Trophoblast cell (in vitro differentiated cells and primary cell): ENCODE measurements at regions not wholly inside any gene's neighbourhood (a gene's known extent, or its start where the extent isn't known, plus 50 kb on each side); places are given as distances from the start of the nearest gene placed in this dataset.

ENCODE experiments used
- DNase-seq, 2 donors: peaks; one replicate each; pipeline ENCODE4 v3.0.0-alpha.2; 2016
- H2AFZ ChIP-seq: 2 replicates; pipeline ENCODE4 v1.6.1; 2013; ENCODE audit warnings: low read length, moderate library complexity, mild to moderate bottlenecking; ENCODE audit not compliant: insufficient read depth, poor library complexity
- H2AK5ac ChIP-seq: 2 replicates; pipeline ENCODE4 v1.6.1; 2013; ENCODE audit warnings: mild to moderate bottlenecking, low read length
- H2BK120ac ChIP-seq: 2 replicates; pipeline ENCODE4 v1.6.1; 2013; ENCODE audit warnings: low read length, mild to moderate bottlenecking, moderate library complexity; ENCODE audit not compliant: insufficient read depth, poor library complexity
- H2BK12ac ChIP-seq: 2 replicates; pipeline ENCODE4 v1.6.1; 2013; ENCODE audit warnings: mild to moderate bottlenecking, low read length, moderate library complexity
- H2BK5ac ChIP-seq: 2 replicates; pipeline ENCODE4 v1.6.1; 2013; ENCODE audit warnings: low read length, low read depth, moderate library complexity, mild to moderate bottlenecking; ENCODE audit not compliant: poor library complexity
- H3K14ac ChIP-seq: 2 replicates; pipeline ENCODE4 v1.6.1; 2013; ENCODE audit warnings: mild to moderate bottlenecking, low read length
- H3K18ac ChIP-seq: 2 replicates; pipeline ENCODE4 v1.6.1; 2013; ENCODE audit warnings: mild to moderate bottlenecking, low read length
- H3K23ac ChIP-seq: 2 replicates; pipeline ENCODE4 v1.6.1; 2013; ENCODE audit warnings: low read length
- H3K27ac ChIP-seq: 2 replicates; pipeline ENCODE4 v1.5.1; 2013; ENCODE audit warnings: low read depth, mild to moderate bottlenecking, inconsistent platforms, low read length, moderate library complexity
- H3K27me3 ChIP-seq: 2 replicates; pipeline ENCODE4 v1.6.1; 2013; ENCODE audit warnings: inconsistent platforms, mild to moderate bottlenecking, low read length, moderate library complexity; ENCODE audit not compliant: insufficient read depth
- H3K36me3 ChIP-seq, 2 experiments: 1 replicate in 1 of 2; 2 replicates in 1 of 2; pipeline ENCODE4 v1.6.1; 2013; ENCODE audit warnings: low read length in 2 of 2, mild to moderate bottlenecking in 2 of 2, moderate library complexity in 1 of 2; ENCODE audit not compliant: insufficient read depth in 2 of 2, control insufficient read depth in 1 of 2
- H3K4ac ChIP-seq: 2 replicates; pipeline ENCODE4 v1.6.1; 2013; ENCODE audit warnings: low read depth, mild to moderate bottlenecking, low read length, moderate library complexity
- H3K4me1 ChIP-seq, 2 experiments: 1 replicate in 1 of 2; 2 replicates in 1 of 2; pipeline ENCODE4 v1.6.1; 2013; ENCODE audit warnings: low read length in 2 of 2, mild to moderate bottlenecking in 2 of 2, moderate library complexity in 1 of 2; ENCODE audit not compliant: insufficient read depth in 2 of 2, control insufficient read depth in 1 of 2
- H3K4me2 ChIP-seq: 2 replicates; pipeline ENCODE4 v1.6.1; 2013; ENCODE audit warnings: inconsistent platforms, mild to moderate bottlenecking, low read length, moderate library complexity
- H3K4me3 ChIP-seq: 2 replicates; pipeline ENCODE4 v1.5.1; 2013; ENCODE audit warnings: mild to moderate bottlenecking, low read depth, low read length, inconsistent platforms
- H3K79me1 ChIP-seq: one replicate; pipeline ENCODE4 v1.6.1; 2013; ENCODE audit warnings: low read length
- H3K79me2 ChIP-seq: 2 replicates; pipeline ENCODE4 v1.6.1; 2013; ENCODE audit warnings: low read length, mild to moderate bottlenecking; ENCODE audit not compliant: control insufficient read depth, insufficient read depth, poor library complexity
- H3K9ac ChIP-seq: 2 replicates; pipeline ENCODE4 v1.6.1; 2013; ENCODE audit warnings: mild to moderate bottlenecking, low read length
- H3K9me3 ChIP-seq: 2 replicates; pipeline ENCODE4 v1.6.1; 2013; ENCODE audit warnings: low read depth, mild to moderate bottlenecking, control low read depth, inconsistent platforms, low read length; ENCODE audit not compliant: insufficient read depth
- H4K12ac ChIP-seq: 2 replicates; pipeline ENCODE4 v1.6.1; 2013; ENCODE audit warnings: low read depth, mild to moderate bottlenecking, low read length, moderate library complexity
- H4K8ac ChIP-seq: 2 replicates; pipeline ENCODE4 v1.6.1; 2013; ENCODE audit warnings: low read depth, mild to moderate bottlenecking, low read length, moderate library complexity
- H4K91ac ChIP-seq: one replicate; pipeline ENCODE4 v1.6.1; 2013; ENCODE audit warnings: low read depth, mild to moderate bottlenecking, low read length, moderate library complexity
- WGBS: extraction: QIAGEN DNeasy Blood & Tissue Kit; methylation state at CpG from one replicate; pipeline ENCODE4 v1.1.7; 2013; ENCODE audit warnings: missing lambda C conversion rate; ENCODE audit not compliant: insufficient read length, insufficient coverage; ENCODE audit errors: extremely low coverage; 5-methylcytosine and 5-hydroxymethylcytosine counted together

DNA sequence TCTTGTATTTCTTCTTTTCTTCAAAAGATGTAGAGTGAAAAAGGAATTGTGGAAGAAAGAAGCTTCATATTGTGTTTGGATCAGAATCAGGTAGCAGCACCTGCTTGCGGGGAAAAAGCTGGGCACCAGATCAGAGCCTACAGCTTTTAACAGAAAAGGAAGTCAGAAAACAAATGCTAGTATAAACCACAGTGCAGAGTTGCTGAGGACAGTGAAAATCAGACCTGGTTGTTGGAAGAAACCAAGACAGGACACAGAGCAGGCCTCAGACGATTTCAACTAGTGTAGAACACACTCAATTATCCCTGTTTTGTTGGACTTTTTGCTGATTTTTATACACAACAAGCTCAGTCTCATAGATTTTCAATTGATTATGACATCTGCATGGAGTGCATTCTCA is 221.4 kb downstream of the PTN start:
- Histone ChIP-seq H3K4ac (no peak overlapping the region), H3K23ac (no peak overlapping the region), H2AFZ (no peak overlapping the region), H3K4me2 (no peak overlapping the region), H4K12ac (no peak overlapping the region), H3K27me3 (no peaks in the 10 kb centered on the region), H2AK5ac (no peak overlapping the region), H3K36me3 (no peaks in the 10 kb centered on the region), H3K79me1 (no peaks in the 10 kb centered on the region), H4K8ac (no peak overlapping the region), H3K79me2 (no peaks in the 10 kb centered on the region), H3K14ac (no peak overlapping the region), H3K18ac (no peak overlapping the region), H3K27ac (no peak overlapping the region), H2BK120ac (no peak overlapping the region), H3K9ac (no peak overlapping the region), H2BK5ac (peak overlapping the region; percentile 31), H3K9me3 (no peaks in the 10 kb centered on the region), H4K91ac (no peak overlapping the region), H3K4me1 (no peaks in the 10 kb centered on the region), H2BK12ac (no peak overlapping the region), H3K4me3 (no peak overlapping the region)
- no CpG with 5 or more reads among the region's 2 CpGs for WGBS
- DNase-seq: no peak

DNA sequence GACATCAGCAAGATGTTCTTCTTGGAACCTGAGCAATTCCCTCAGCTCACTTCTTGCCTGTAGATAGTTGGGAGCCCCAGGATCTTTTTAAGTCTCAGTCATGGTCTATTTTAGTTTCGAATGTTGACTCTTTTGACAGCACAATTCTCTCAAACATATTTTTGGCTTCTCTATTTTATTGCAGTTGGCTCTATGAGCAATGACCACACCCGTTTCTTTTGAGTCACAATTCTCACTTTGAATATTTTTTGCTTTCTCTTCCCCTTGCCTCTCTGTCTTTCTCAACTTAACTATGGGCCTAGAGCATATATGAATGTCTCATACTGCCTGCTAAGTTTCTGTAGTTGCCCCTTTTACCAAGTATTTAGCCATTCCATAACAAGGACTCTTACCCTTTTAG is 222.8 kb downstream of the PTN start:
- H3K4ac ChIP-seq: no peak overlapping the region
- no peaks in the 10 kb centered on the region for H3K9me3 ChIP-seq
- H2AFZ ChIP-seq: no peak overlapping the region
- no peak overlapping the region for H4K12ac ChIP-seq
- H3K9ac ChIP-seq: no peak overlapping the region
- H3K27me3 ChIP-seq: no peaks in the 10 kb centered on the region
- H3K36me3 ChIP-seq: no peaks in the 10 kb centered on the region
- H3K18ac ChIP-seq: no peak overlapping the region
- no CpG with 5 or more reads among the region's 2 CpGs for WGBS
- H3K79me2 ChIP-seq: no peaks in the 10 kb centered on the region
- H3K27ac ChIP-seq: no peak overlapping the region
- H2AK5ac ChIP-seq: no peak overlapping the region
- H3K4me2 ChIP-seq: no peak overlapping the region
- H3K4me3 ChIP-seq: no peak overlapping the region
- H4K8ac ChIP-seq: no peak overlapping the region
- no peaks in the 10 kb centered on the region for H3K79me1 ChIP-seq
- H3K4me1 ChIP-seq: no peaks in the 10 kb centered on the region
- H2BK5ac ChIP-seq: no peak overlapping the region
- no peak overlapping the region for H3K23ac ChIP-seq
- H4K91ac ChIP-seq: no peak overlapping the region
- H2BK120ac ChIP-seq: no peak overlapping the region
- H3K14ac ChIP-seq: no peak overlapping the region
- DNase-seq: no peak
- H2BK12ac ChIP-seq: no peak overlapping the region

DNA sequence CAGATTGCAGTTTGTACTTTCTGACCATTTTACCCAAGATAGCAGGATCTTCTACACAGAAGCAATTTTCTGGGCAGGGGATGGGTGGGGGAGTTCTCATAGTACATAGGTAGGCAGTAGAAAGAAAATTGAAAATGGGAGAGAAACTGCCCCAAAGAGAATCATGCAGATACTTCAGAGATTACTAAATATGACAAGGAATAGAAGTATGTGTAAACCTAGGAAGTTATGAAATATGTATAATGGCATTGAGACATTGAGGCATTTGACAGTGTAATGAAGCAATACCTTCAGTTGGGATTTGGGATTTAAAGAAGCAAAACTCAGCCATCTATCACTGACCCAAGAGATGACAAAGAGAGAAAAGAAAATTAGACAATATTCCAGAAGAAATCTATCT is 233.0 kb downstream of the PTN start:
- Histone ChIP-seq H4K12ac (no peak overlapping the region), H3K18ac (no peak overlapping the region)

DNA sequence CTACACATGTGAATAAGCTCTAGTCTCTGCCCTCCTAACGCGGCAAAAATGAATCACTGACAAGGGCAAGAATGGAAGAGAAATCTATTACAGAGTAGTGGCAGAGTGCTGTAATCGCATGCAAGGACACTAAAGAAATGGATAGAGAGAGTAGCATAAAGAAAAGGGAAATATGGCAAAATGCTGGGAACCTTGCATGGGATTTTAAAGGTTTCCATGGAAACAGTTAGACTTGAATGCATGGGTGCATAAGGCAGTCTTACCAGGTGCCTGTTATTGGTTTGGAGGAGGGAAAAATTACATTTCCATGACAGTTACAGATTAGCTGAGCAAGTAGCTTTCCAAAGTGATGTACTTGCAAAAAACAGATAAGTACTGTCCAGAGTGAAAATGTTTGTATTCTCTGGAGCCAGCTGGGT is 233.4 kb downstream of the PTN start:
- Histone ChIP-seq H2AFZ (no peak overlapping the region), H3K9me3 (no peaks in the 10 kb centered on the region), H3K79me1 (no peaks in the 10 kb centered on the region), H3K4ac (no peak overlapping the region), H3K4me2 (no peak overlapping the region), H4K12ac (no peak overlapping the region), H3K9ac (no peak overlapping the region), H3K27ac (no peak overlapping the region), H3K23ac (no peak overlapping the region), H2BK120ac (no peak overlapping the region), H4K8ac (no peak overlapping the region), H2AK5ac (no peak overlapping the region), H3K18ac (no peak overlapping the region), H3K79me2 (no peaks in the 10 kb centered on the region), H3K4me1 (no peaks in the 10 kb centered on the region), H4K91ac (no peak overlapping the region), H2BK5ac (no peak overlapping the region), H3K27me3 (no peaks in the 10 kb centered on the region), H3K36me3 (no peaks in the 10 kb centered on the region), H2BK12ac (no peak overlapping the region), H3K14ac (no peak overlapping the region), H3K4me3 (no peak overlapping the region)
- WGBS: no CpG with 5 or more reads among the region's 3 CpGs
- no peak for DNase-seq

More for the DNA sequence above, 233.0 kb downstream of the PTN start:
- peak in 1 of 2 donors; percentile 52 for DNase-seq
- Histone ChIP-seq H3K4me1 (no peaks in the 10 kb centered on the region), H4K8ac (no peak overlapping the region), H3K27me3 (no peaks in the 10 kb centered on the region), H3K9ac (no peak overlapping the region), H2AFZ (no peak overlapping the region), H3K14ac (no peak overlapping the region), H3K4ac (no peak overlapping the region), H3K79me2 (no peaks in the 10 kb centered on the region), H2BK12ac (no peak overlapping the region), H3K4me2 (no peak overlapping the region), H2BK5ac (no peak overlapping the region), H3K36me3 (no peaks in the 10 kb centered on the region), H3K9me3 (no peaks in the 10 kb centered on the region), H2BK120ac (no peak overlapping the region), H2AK5ac (no peak overlapping the region), H3K4me3 (no peak overlapping the region), H3K27ac (no peak overlapping the region), H4K91ac (no peak overlapping the region), H3K79me1 (no peaks in the 10 kb centered on the region), H3K23ac (no peak overlapping the region)
